ENCODE measurements at regions not wholly inside any gene's neighbourhood (a gene's known extent, or its start where the extent isn't known, plus 50 kb on each side); places are given as distances from the start of the nearest gene placed in this dataset.
"Not testable (repeated sequence)": the region's sequence is repeated elsewhere in the genome, so short reads cannot be mapped to it uniquely, and the experiment has no call there.

- no peak for TF ChIP-seq CTCF (IDR thresholded peaks at IDR 0.05)
- Histone ChIP-seq H3K36me3 (no peaks in the 10 kb centered on the region), H3K27me3 (replicated peaks; ENCODE audit: insufficient read depth) (no peaks in the 10 kb centered on the region), H3K9me3 (no peaks in the 10 kb centered on the region), H3K4me1 (ENCODE audit: control insufficient read depth in 1 of 2, low read depth in 2 of 2) (no peaks in the 10 kb centered on the region), H3K4me3 (no peak overlapping the region), H3K27ac (no peak overlapping the region)
- DNase-seq (ENCODE audit: low spot score) (no peak), ATAC-seq (ENCODE audit: insufficient number of reproducible peaks, low FRiP score, low read depth) (no peak)
Measured at GRCh38 chr1:104309673-104310072, 560.0 kb downstream of the AMY1C start.

- TF ChIP-seq CTCF (IDR thresholded peaks at IDR 0.05), result no peak
- no peaks in the 10 kb centered on the region for H3K36me3 ChIP-seq
- no peak overlapping the region for H3K27ac ChIP-seq
- H3K9me3 ChIP-seq, result no peaks in the 10 kb centered on the region
- DNase-seq (ENCODE audit: low spot score) (no peak), ATAC-seq (ENCODE audit: insufficient number of reproducible peaks, low FRiP score, low read depth) (no peak)
- no peaks in the 10 kb centered on the region for H3K4me1 ChIP-seq (ENCODE audit: control insufficient read depth in 1 of 2, low read depth in 2 of 2)
- no peaks in the 10 kb centered on the region for H3K27me3 ChIP-seq (replicated peaks; ENCODE audit: insufficient read depth)
- no peak overlapping the region for H3K4me3 ChIP-seq
Measured at GRCh38 chr1:104315823-104316222, 566.1 kb downstream of the AMY1C start.

DNA sequence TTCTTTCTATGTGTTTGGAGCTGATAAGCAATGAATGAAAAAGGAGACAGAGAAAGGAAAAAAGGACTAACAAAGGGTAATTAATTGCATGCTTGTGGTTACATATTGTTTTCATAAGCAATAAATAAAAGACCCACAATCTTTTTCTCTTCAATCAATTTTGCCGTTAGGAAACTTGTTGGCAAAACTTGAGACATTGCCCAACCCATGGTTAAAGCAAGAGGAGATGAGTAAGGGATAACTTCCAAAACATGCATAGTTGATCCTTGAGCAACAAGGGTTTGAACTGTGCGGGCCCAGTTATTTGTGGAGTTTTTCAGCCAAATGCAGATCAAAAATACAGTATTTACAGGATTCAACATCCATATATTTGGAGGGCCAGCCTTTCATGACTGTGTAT lies 572.4 kb downstream of the AMY1C start:
- DNase-seq (ENCODE audit: low spot score), result no peak
- H3K27ac ChIP-seq, result no peak overlapping the region
- no peak for ATAC-seq (ENCODE audit: insufficient number of reproducible peaks, low FRiP score, low read depth)
- H3K36me3 ChIP-seq, result no peaks in the 10 kb centered on the region
- H3K27me3 ChIP-seq (replicated peaks; ENCODE audit: insufficient read depth), result no peaks in the 10 kb centered on the region
- TF ChIP-seq CTCF (IDR thresholded peaks at IDR 0.05), result no peak
- H3K9me3 ChIP-seq, result no peaks in the 10 kb centered on the region
- H3K4me3 ChIP-seq, result no peak overlapping the region
- H3K4me1 ChIP-seq (ENCODE audit: control insufficient read depth in 1 of 2, low read depth in 2 of 2), result no peaks in the 10 kb centered on the region

DNA sequence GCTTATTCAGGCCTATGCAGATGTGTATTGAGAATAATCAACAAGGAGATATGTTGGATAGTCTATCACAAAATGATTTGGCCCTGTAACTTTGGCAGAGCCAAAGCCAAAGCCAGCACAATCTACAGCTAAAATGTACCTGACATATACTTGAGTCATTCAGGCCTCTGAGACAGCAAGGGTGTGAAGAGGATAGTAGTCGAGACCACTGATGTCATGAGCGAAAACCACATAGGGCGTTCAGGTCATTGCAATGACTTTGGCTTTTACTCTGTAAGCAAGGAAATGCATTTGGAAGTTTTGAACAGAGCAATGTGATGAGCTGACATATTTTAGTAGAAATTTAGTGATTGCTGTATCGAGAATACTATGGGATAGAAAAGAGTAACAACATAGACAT lies 579.6 kb downstream of the AMY1C start:
- ATAC-seq (ENCODE audit: insufficient number of reproducible peaks, low FRiP score, low read depth), result no peak
- Histone ChIP-seq H3K27ac (no peak overlapping the region), H3K4me1 (ENCODE audit: control insufficient read depth in 1 of 2, low read depth in 2 of 2) (no peaks in the 10 kb centered on the region), H3K9me3 (no peaks in the 10 kb centered on the region), H3K27me3 (replicated peaks; ENCODE audit: insufficient read depth) (no peaks in the 10 kb centered on the region), H3K36me3 (no peaks in the 10 kb centered on the region), H3K4me3 (no peak overlapping the region)
- no peak for TF ChIP-seq CTCF (IDR thresholded peaks at IDR 0.05)
- no peak for DNase-seq (ENCODE audit: low spot score)

- no peak overlapping the region for H3K27ac ChIP-seq
- ATAC-seq (ENCODE audit: insufficient number of reproducible peaks, low FRiP score, low read depth) (no peak), DNase-seq (ENCODE audit: low spot score) (no peak)
- no peaks in the 10 kb centered on the region for H3K27me3 ChIP-seq (replicated peaks; ENCODE audit: insufficient read depth)
- no peaks in the 10 kb centered on the region for H3K4me1 ChIP-seq (ENCODE audit: control insufficient read depth in 1 of 2, low read depth in 2 of 2)
- no peak overlapping the region for H3K4me3 ChIP-seq
- H3K36me3 ChIP-seq, result no peaks in the 10 kb centered on the region
- no peak for TF ChIP-seq CTCF (IDR thresholded peaks at IDR 0.05)
- H3K9me3 ChIP-seq, result no peaks in the 10 kb centered on the region
Measured at GRCh38 chr1:104331763-104332162, 582.1 kb downstream of the AMY1C start.

GRCh38 chr1:104337927-104338326 lies 588.2 kb downstream of the AMY1C start:
- H3K9me3 ChIP-seq; ATAC-seq (ENCODE audit: insufficient number of reproducible peaks, low FRiP score, low read depth); DNase-seq (ENCODE audit: low spot score); H3K27me3 ChIP-seq (replicated peaks; ENCODE audit: insufficient read depth); H3K36me3 ChIP-seq; H3K4me3 ChIP-seq; H3K4me1 ChIP-seq (ENCODE audit: control insufficient read depth in 1 of 2, low read depth in 2 of 2); H3K27ac ChIP-seq: not testable (repeated sequence)

All from thoracic aorta (tissue), 2 donors.